Dendritic cell treated with granulocyte-macrophage colony-stimulating factor and Interleukin-4, amounts not matched to agents 40 ng/mL and 50 ng/mL, for 4 days (primary cell): ENCODE measurements at regions not wholly inside any gene's neighbourhood (a gene's known extent, or its start where the extent isn't known, plus 50 kb on each side); places are given as distances from the start of the nearest gene placed in this dataset.
"Not testable (repeated sequence)": the region's sequence is repeated elsewhere in the genome, so short reads cannot be mapped to it uniquely, and the experiment has no call there.

Source experiments
- H3K27ac Mint-ChIP-seq: one replicate; pipeline ENCODE4 v1.8.0; 2022; ENCODE audit warnings: mild to moderate bottlenecking, mixed read lengths
- H3K27me3 Mint-ChIP-seq: one replicate; pipeline ENCODE4 v1.8.0; 2022; ENCODE audit warnings: mild to moderate bottlenecking, mixed read lengths
- H3K36me3 Mint-ChIP-seq: one replicate; pipeline ENCODE4 v1.8.0; 2022; ENCODE audit warnings: low read depth, mixed read lengths
- H3K4me1 Mint-ChIP-seq: one replicate; pipeline ENCODE4 v1.8.0; 2022; ENCODE audit warnings: low read depth, mixed read lengths
- H3K4me3 Mint-ChIP-seq: one replicate; pipeline ENCODE4 v1.8.0; 2022; ENCODE audit warnings: mild to moderate bottlenecking, moderate library complexity, mixed read lengths
- H3K9me3 Mint-ChIP-seq: one replicate; pipeline ENCODE4 v1.8.0; 2022; ENCODE audit warnings: mixed read lengths
- intact Hi-C: fragments of 100-400 bp; cut with micrococcal nuclease; formaldehyde crosslinking; loops from one replicate; pipeline ENCODE4 v1.15.0; 2022

GRCh38 chr3:192040282-192041043 is 579.5 kb downstream of the PYDC2 start:
- Mint-ChIP-seq H3K36me3 (no peaks in the 10 kb centered on the region), H3K4me3 (no peak overlapping the region), H3K27ac (no peak overlapping the region), H3K4me1 (no peaks in the 10 kb centered on the region), H3K9me3 (peaks cover 30% of the 10 kb centered on the region), H3K27me3 (no peaks in the 10 kb centered on the region)
- intact Hi-C loops: no loop called here

- peaks cover 41% of the 10 kb centered on the region for H3K9me3 Mint-ChIP-seq
- no peak overlapping the region for H3K27ac Mint-ChIP-seq
- H3K36me3 Mint-ChIP-seq: no peaks in the 10 kb centered on the region
- no peak overlapping the region for H3K4me3 Mint-ChIP-seq
- no peaks in the 10 kb centered on the region for H3K27me3 Mint-ChIP-seq
- intact Hi-C loops: no loop called here
- no peaks in the 10 kb centered on the region for H3K4me1 Mint-ChIP-seq
These were observed 581.2 kb downstream of the PYDC2 start for GRCh38 chr3:192042116-192042515.

- H3K9me3 Mint-ChIP-seq: no peaks in the 10 kb centered on the region
- H3K27ac Mint-ChIP-seq: no peak overlapping the region
- H3K4me1 Mint-ChIP-seq: no peaks in the 10 kb centered on the region
- H3K4me3 Mint-ChIP-seq: no peak overlapping the region
- H3K36me3 Mint-ChIP-seq: no peaks in the 10 kb centered on the region
- intact Hi-C loops: no loop called here
- no peaks in the 10 kb centered on the region for H3K27me3 Mint-ChIP-seq
These were observed 593.9 kb downstream of the PYDC2 start for GRCh38 chr3:192054881-192055280.

- Mint-ChIP-seq H3K9me3 (no peaks in the 10 kb centered on the region), H3K36me3 (no peaks in the 10 kb centered on the region), H3K4me1 (no peaks in the 10 kb centered on the region), H3K27ac (no peak overlapping the region), H3K4me3 (no peak overlapping the region), H3K27me3 (no peaks in the 10 kb centered on the region)
- intact Hi-C loops: no loop called here
These were observed 595.0 kb downstream of the PYDC2 start for GRCh38 chr3:192055946-192056345.

- intact Hi-C loops: no loop called here
- no peak overlapping the region for H3K4me3 Mint-ChIP-seq
- no peaks in the 10 kb centered on the region for H3K27me3 Mint-ChIP-seq
- no peaks in the 10 kb centered on the region for H3K36me3 Mint-ChIP-seq
- H3K4me1 Mint-ChIP-seq: no peaks in the 10 kb centered on the region
- no peaks in the 10 kb centered on the region for H3K9me3 Mint-ChIP-seq
- H3K27ac Mint-ChIP-seq: no peak overlapping the region
These were observed 596.3 kb downstream of the PYDC2 start for GRCh38 chr3:192057261-192057660.

- peaks cover 6% of the 10 kb centered on the region for H3K9me3 Mint-ChIP-seq
- no peaks in the 10 kb centered on the region for H3K4me1 Mint-ChIP-seq
- H3K36me3 Mint-ChIP-seq: no peaks in the 10 kb centered on the region
- intact Hi-C loops: no loop called here
- H3K27me3 Mint-ChIP-seq: no peaks in the 10 kb centered on the region
- no peak overlapping the region for H3K4me3 Mint-ChIP-seq
- H3K27ac Mint-ChIP-seq: no peak overlapping the region
These were observed 599.3 kb downstream of the PYDC2 start for GRCh38 chr3:192060160-192060781.

GRCh38 chr3:192061426-192061825 is 600.5 kb downstream of the PYDC2 start:
- no peaks in the 10 kb centered on the region for H3K36me3 Mint-ChIP-seq
- H3K4me3 Mint-ChIP-seq: no peak overlapping the region
- no peak overlapping the region for H3K27ac Mint-ChIP-seq
- H3K9me3 Mint-ChIP-seq: peaks cover 6% of the 10 kb centered on the region
- H3K27me3 Mint-ChIP-seq: no peaks in the 10 kb centered on the region
- H3K4me1 Mint-ChIP-seq: no peaks in the 10 kb centered on the region
- intact Hi-C loops: no loop called here

GRCh38 chr3:192062186-192062585 is 601.2 kb downstream of the PYDC2 start:
- no peak overlapping the region for H3K4me3 Mint-ChIP-seq
- peaks cover 6% of the 10 kb centered on the region for H3K9me3 Mint-ChIP-seq
- H3K27ac Mint-ChIP-seq: no peak overlapping the region
- intact Hi-C loops: no loop called here
- H3K4me1 Mint-ChIP-seq: no peaks in the 10 kb centered on the region
- no peaks in the 10 kb centered on the region for H3K27me3 Mint-ChIP-seq
- H3K36me3 Mint-ChIP-seq: no peaks in the 10 kb centered on the region

- no peaks in the 10 kb centered on the region for H3K36me3 Mint-ChIP-seq
- no peaks in the 10 kb centered on the region for H3K4me1 Mint-ChIP-seq
- no peaks in the 10 kb centered on the region for H3K27me3 Mint-ChIP-seq
- H3K9me3 Mint-ChIP-seq: peaks cover 6% of the 10 kb centered on the region
- no peak overlapping the region for H3K4me3 Mint-ChIP-seq
- H3K27ac Mint-ChIP-seq: no peak overlapping the region
- intact Hi-C loops: no loop called here
These were observed 602.6 kb downstream of the PYDC2 start for GRCh38 chr3:192063570-192063969.

- no peaks in the 10 kb centered on the region for H3K36me3 Mint-ChIP-seq
- no peak overlapping the region for H3K4me3 Mint-ChIP-seq
- no peaks in the 10 kb centered on the region for H3K27me3 Mint-ChIP-seq
- H3K27ac Mint-ChIP-seq: no peak overlapping the region
- intact Hi-C loops: no loop called here
- peaks cover 6% of the 10 kb centered on the region for H3K9me3 Mint-ChIP-seq
- no peaks in the 10 kb centered on the region for H3K4me1 Mint-ChIP-seq
These were observed 604.0 kb downstream of the PYDC2 start for GRCh38 chr3:192064959-192065358.

- H3K36me3 Mint-ChIP-seq, H3K9me3 Mint-ChIP-seq, H3K4me1 Mint-ChIP-seq, H3K4me3 Mint-ChIP-seq, H3K27ac Mint-ChIP-seq, intact Hi-C loops, H3K27me3 Mint-ChIP-seq: not testable (repeated sequence)
These were observed 605.3 kb downstream of the PYDC2 start for GRCh38 chr3:192066253-192066652.

GRCh38 chr3:192068464-192069254 is 607.7 kb downstream of the PYDC2 start:
- Mint-ChIP-seq H3K9me3 (peaks cover 23% of the 10 kb centered on the region), H3K4me3 (no peak overlapping the region), H3K36me3 (no peaks in the 10 kb centered on the region), H3K27me3 (no peaks in the 10 kb centered on the region), H3K4me1 (no peaks in the 10 kb centered on the region), H3K27ac (no peak overlapping the region)
- intact Hi-C loops: no loop called here

GRCh38 chr3:192077795-192078497 is 617.0 kb downstream of the PYDC2 start:
- Mint-ChIP-seq H3K27ac (no peak overlapping the region), H3K4me1 (no peaks in the 10 kb centered on the region), H3K36me3 (no peaks in the 10 kb centered on the region), H3K27me3 (no peaks in the 10 kb centered on the region), H3K9me3 (peaks cover 35% of the 10 kb centered on the region), H3K4me3 (no peak overlapping the region)
- intact Hi-C loops: no loop called here

- Mint-ChIP-seq H3K4me1 (no peaks in the 10 kb centered on the region), H3K4me3 (no peak overlapping the region), H3K36me3 (no peaks in the 10 kb centered on the region), H3K27me3 (no peaks in the 10 kb centered on the region), H3K27ac (no peak overlapping the region), H3K9me3 (peaks cover 24% of the 10 kb centered on the region)
- intact Hi-C loops: no loop called here
These were observed 618.1 kb downstream of the PYDC2 start for GRCh38 chr3:192079098-192079497.
